ENCODE measurements at regions not wholly inside any gene's neighbourhood (a gene's known extent, or its start where the extent isn't known, plus 50 kb on each side); places are given as distances from the start of the nearest gene placed in this dataset.

DNA sequence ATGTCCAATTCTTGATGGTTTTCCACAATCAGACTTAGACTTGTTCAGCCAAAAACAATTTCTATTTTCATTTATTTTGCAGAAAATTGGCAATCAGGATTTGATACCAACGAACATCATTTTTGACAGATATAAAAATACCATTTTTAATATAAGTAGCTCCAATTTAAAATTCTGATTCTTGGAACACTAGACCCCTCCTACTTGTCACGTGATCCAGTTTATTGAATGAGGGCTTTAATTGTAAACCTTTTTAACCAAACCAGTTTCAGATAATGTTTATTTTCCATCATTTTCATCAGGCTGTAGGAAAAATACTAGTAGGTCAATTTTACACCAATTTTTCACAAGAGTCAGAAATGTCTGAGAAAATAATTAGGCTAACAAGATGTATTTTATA, 607.2 kb upstream of the RGS18 start:
- Histone ChIP-seq H3K27ac (ENCODE audit: extremely low read length, insufficient read depth, low read length) (no peak overlapping the region), H3K36me3 (replicated peaks in 1 of 2; ENCODE audit: control insufficient read depth in 1 of 2, insufficient read depth in 2 of 2, low read length in 2 of 2) (no peaks in the 10 kb centered on the region), H4K20me1 (ENCODE audit: insufficient read depth, low read length) (no peaks in the 10 kb centered on the region), H3K79me2 (ENCODE audit: insufficient read depth, low read length) (no peaks in the 10 kb centered on the region), H2AFZ (ENCODE audit: low read length) (no peak overlapping the region), H3K4me1 (ENCODE audit: insufficient read depth, low read length) (no peaks in the 10 kb centered on the region), H3K9me3 (ENCODE audit: low read length) (no peaks in the 10 kb centered on the region), H3K9ac (ENCODE audit: insufficient read depth, low read depth, low read length) (no peak overlapping the region), H3K27me3 (ENCODE audit: control insufficient read depth in 1 of 2, insufficient read depth in 2 of 2, low read length in 2 of 2) (no peaks in the 10 kb centered on the region), H3K4me3 (replicated peaks in 1 of 3; ENCODE audit: insufficient read depth in 1 of 3, low read depth in 2 of 3, low read length in 3 of 3) (no peak overlapping the region), H3K4me2 (ENCODE audit: low read depth, low read length) (no peak overlapping the region)
- ChIA-PET CTCF (ENCODE audit: low intra/inter-chr PET ratio, low total read pairs) (no interaction called here), POLR2A (no interaction called here)
- FAIRE-seq, result no peak
- peak; percentile 52; the same call in 1 of the 2 replicates for TF ChIP-seq RAD51 (IDR thresholded peaks at IDR 0.05; ENCODE audit: borderline replicate concordance)
- no peak for TF ChIP-seq JARID2 (CRISPR knock-in tag; IDR thresholded peaks at IDR 0.05; ENCODE audit: insufficient replicate concordance)
- no TSS peak for BruUV-seq (replicated peaks)
- in situ Hi-C loops (cut with HindIII; ENCODE audit: extremely low pct_ligation_motif_present, low pct_unique_long_range_greater_than_20kb) (no loop called here), intact Hi-C loops (cut with micrococcal nuclease; ENCODE audit: unreplicated experiment) (no loop called here)
- no peak for ATAC-seq
- WGBS (ENCODE audit: low lambda C conversion rate), result 1% methylated on average over 2 of the region's 2 CpGs
- DNase-seq (ENCODE audit: low spot score), result no peak

DNA sequence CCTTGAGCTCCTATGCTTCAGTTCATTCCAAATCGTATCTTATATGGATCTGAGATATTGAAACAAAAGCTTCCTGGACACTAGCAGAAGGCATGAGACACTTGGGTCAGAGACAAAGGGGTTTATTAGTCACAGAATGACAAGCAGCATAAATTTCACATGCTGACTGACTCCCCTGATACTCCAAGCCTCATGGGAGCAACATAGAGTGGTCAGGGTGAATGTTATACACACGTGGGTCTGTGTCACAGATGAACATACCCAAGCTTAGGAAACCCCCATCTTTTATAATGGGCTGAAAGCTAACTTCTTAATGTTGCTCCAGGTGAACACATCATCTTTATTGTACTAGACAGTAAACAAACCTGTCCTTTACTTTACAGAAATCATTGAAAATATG, 599.9 kb upstream of the RGS18 start:
- no peaks in the 10 kb centered on the region for H4K20me1 ChIP-seq (ENCODE audit: insufficient read depth, low read length)
- no peak overlapping the region for H3K4me2 ChIP-seq (ENCODE audit: low read depth, low read length)
- 6% methylated on average over 1 of the region's 2 CpGs for WGBS (ENCODE audit: low lambda C conversion rate)
- POLR2A ChIA-PET, result no interaction called here
- no TSS peak for BruUV-seq (replicated peaks)
- H3K9ac ChIP-seq (ENCODE audit: insufficient read depth, low read depth, low read length), result no peak overlapping the region
- intact Hi-C loops (cut with micrococcal nuclease; ENCODE audit: unreplicated experiment), result no loop called here
- no peaks in the 10 kb centered on the region for H3K27me3 ChIP-seq (ENCODE audit: control insufficient read depth in 1 of 2, insufficient read depth in 2 of 2, low read length in 2 of 2)
- no peaks in the 10 kb centered on the region for H3K9me3 ChIP-seq (ENCODE audit: low read length)
- no peaks in the 10 kb centered on the region for H3K79me2 ChIP-seq (ENCODE audit: insufficient read depth, low read length)
- in situ Hi-C loops (cut with HindIII; ENCODE audit: extremely low pct_ligation_motif_present, low pct_unique_long_range_greater_than_20kb), result no loop called here
- H2AFZ ChIP-seq (ENCODE audit: low read length), result no peak overlapping the region
- no peaks in the 10 kb centered on the region for H3K36me3 ChIP-seq (replicated peaks in 1 of 2; ENCODE audit: control insufficient read depth in 1 of 2, insufficient read depth in 2 of 2, low read length in 2 of 2)
- no peak overlapping the region for H3K27ac ChIP-seq (ENCODE audit: extremely low read length, insufficient read depth, low read length)
- H3K4me1 ChIP-seq (ENCODE audit: insufficient read depth, low read length), result no peaks in the 10 kb centered on the region
- no peak for DNase-seq (ENCODE audit: low spot score)
- no peak for FAIRE-seq
- no peak overlapping the region for H3K4me3 ChIP-seq (replicated peaks in 1 of 3; ENCODE audit: insufficient read depth in 1 of 3, low read depth in 2 of 3, low read length in 3 of 3)
- TF ChIP-seq, protein P1, sequence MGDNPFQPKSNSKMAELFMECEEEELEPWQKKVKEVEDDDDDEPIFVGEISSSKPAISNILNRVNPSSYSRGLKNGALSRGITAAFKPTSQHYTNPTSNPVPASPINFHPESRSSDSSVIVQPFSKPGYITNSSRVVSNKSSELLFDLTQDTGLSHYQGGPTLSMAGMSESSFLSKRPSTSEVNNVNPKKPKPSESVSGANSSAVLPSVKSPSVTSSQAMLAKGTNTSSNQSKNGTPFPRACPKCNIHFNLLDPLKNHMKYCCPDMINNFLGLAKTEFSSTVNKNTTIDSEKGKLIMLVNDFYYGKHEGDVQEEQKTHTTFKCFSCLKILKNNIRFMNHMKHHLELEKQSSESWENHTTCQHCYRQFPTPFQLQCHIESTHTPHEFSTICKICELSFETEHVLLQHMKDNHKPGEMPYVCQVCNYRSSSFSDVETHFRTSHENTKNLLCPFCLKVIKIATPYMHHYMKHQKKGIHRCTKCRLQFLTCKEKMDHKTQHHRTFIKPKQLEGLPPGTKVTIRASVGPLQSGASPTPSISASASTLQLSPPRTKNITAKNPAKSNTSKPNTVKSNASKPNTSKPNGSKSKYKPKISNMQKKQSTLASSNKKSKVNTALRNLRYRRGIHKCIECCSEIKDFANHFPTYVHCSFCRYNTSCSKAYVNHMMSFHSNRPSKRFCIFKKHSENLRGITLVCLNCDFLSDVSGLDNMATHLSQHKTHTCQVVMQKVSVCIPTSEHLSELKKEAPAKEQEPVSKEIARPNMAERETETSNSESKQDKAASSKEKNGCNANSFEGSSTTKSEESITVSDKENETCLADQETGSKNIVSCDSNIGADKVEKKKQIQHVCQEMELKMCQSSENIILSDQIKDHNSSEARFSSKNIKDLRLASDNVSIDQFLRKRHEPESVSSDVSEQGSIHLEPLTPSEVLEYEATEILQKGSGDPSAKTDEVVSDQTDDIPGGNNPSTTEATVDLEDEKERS (CRISPR knock-in tag; IDR thresholded peaks at IDR 0.05), result no peak
- no peak for TF ChIP-seq POLR2G (IDR thresholded peaks at IDR 0.05; ENCODE audit: low read depth, low read length)
- TF ChIP-seq ZBTB42 (CRISPR knock-in tag; IDR thresholded peaks at IDR 0.05), result no peak
- no peak for TF ChIP-seq HOXA3 (CRISPR knock-in tag; IDR thresholded peaks at IDR 0.05)
- ATAC-seq, result no peak
- CTCF ChIA-PET (ENCODE audit: low intra/inter-chr PET ratio, low total read pairs), result no interaction called here

Measured in HepG2 (cell line).